ENCODE measurements at regions not wholly inside any gene's neighbourhood (a gene's known extent, or its start where the extent isn't known, plus 50 kb on each side); places are given as distances from the start of the nearest gene placed in this dataset.

DNA sequence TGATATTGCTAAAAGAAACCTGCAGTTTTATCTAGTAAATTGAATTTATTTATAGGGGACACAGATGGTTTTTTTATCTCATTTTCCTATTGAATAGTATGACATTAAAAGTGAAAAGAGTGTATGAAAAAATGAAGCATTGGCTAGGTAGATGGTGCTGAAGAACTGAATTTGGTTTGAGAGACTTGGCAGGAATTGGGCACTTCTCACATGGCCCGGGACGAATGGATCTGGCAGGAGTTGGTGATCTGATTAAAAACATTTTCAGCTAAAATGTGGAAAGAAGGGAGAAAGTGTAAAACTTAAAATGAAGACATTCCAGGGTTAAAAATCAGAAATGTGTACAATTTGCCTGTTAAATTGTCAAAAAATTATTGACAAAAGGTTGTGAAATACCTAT, 1088.5 kb upstream of the PABPC4L start:
- no peak for DNase-seq

DNA sequence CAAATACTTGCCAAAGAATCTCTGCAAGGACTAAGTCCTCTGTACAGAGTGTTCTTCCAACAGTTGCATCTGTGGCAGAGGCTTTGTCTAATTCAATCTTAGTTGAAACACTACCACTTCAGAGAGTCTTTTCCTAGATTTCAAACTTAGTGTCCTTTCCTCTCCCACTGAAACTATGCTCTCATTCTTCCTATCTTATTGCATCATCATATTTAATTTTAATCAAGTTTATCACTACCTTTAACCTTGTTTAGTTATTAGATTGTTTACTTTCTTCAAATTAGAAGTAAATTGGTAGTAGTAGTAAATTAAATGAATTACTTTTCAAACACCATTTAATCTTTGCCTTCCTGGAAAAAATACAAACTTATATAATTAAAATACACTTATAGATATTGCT, 1082.3 kb upstream of the PABPC4L start:
- no peak for DNase-seq

DNA sequence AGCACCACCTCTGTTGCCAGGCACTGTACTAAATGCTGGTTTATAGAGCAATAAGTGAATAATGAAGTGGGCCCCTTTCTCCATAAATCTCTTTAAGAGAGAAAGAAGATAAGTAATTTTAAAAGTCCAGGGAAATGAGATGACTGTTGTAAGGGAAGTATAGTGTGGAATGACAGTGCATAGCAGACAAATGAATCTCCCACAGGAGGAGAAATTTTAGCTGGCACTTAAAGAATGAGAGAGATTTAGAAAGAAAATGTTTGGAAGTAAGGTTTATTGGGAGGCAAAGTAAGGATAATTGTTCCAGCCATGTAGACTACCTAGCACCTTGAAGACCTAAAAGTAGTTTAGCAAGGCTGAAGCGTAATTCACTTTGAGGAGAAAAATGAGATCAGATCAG, 1081.1 kb upstream of the PABPC4L start:
- no peak for DNase-seq

DNA sequence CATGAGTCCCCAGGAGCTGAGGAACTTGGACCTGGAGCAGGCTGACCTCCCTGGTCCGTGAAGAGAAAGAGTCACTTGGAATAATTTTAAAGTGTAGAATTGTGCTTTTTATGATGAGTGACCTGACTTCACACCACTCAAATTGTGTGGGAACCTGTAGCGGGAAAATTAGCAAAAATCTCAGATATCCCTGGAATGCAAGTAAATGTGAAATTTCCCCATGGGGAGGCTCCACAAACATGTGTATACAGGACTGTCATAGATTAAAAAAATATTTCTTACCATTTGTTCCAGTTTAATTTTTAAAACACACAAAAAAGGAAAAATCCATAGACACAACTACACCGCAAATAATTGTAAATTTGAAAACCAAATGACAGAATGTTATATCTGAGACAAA, 1079.6 kb upstream of the PABPC4L start:
- DNase-seq = no peak

DNA sequence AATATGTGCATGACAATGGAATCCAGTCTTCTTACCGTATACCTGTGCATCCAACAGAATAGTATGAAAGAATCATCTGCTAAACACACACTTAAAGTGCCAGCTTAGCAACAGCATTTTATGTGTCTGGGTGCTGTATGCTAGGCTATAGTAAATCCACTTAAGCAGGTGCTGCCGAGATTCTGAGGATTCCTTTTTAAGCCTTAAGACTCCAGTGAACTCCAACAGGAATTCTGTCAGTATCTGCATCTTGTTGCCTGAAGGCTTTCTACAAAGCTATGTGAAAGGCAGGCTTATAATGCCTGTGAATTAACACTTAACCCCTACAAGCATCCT, 1076.4 kb upstream of the PABPC4L start:
- DNase-seq = no peak

DNA sequence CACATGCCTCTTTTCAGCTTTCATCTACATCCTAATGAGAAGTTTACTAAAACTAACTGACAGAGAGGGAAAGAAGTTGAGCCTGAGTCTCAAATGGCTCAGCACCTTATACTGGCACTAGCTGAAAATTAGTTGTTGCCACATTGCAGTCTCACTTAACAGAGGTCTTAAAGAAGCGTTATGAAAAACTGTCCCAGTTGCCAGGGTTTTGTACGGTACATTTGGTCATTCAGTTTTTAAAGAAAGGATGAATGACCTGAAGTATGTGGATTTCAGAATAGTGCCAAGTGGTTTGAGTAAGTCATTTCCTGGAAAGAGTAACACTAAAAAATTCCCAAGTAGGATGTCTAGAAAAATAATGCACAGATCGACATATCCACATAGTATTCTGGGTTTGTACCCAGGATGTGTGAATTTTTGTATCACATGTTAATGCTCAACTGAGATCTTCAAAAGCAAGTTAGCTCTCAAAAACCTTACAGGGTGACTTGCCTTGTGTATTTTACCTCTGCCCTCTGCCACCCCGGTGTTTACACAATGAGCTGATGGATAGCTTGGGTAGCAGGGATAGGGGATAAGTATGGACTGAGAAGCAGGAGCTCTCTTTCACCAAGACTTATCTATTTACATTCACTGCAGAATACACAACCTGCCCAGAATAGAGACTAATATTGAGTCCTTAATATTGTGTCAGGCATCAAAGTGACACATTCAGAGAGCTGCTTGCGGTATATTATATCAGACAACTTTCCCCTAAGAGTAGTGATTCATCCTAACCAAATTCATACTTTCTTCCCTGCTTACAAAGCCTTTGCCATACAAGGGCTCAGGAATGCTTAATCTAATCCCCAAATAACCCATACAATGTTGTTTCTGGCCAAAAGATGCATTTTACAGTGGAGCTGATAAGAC, 1075.7 kb upstream of the PABPC4L start:
- DNase-seq = no peak

DNA sequence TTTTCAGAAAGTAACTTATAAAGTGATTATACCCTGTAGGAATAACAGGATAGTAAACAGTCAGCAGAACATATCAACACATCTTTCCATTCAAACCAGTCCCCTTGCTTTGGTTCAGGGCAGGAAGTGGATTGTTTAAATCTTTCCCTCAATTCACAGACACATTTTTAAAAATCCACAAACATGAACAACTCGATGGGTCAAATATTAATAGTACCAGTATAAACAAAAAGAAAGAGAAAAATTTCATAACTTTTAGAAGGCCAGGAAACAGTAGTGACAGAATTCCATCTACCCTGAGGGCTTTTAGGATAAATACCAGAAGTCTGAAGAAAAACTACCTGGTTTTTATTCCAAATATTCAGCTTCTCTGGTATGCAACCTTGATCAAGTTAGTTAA, 1072.8 kb upstream of the PABPC4L start:
- no peak for DNase-seq

DNA sequence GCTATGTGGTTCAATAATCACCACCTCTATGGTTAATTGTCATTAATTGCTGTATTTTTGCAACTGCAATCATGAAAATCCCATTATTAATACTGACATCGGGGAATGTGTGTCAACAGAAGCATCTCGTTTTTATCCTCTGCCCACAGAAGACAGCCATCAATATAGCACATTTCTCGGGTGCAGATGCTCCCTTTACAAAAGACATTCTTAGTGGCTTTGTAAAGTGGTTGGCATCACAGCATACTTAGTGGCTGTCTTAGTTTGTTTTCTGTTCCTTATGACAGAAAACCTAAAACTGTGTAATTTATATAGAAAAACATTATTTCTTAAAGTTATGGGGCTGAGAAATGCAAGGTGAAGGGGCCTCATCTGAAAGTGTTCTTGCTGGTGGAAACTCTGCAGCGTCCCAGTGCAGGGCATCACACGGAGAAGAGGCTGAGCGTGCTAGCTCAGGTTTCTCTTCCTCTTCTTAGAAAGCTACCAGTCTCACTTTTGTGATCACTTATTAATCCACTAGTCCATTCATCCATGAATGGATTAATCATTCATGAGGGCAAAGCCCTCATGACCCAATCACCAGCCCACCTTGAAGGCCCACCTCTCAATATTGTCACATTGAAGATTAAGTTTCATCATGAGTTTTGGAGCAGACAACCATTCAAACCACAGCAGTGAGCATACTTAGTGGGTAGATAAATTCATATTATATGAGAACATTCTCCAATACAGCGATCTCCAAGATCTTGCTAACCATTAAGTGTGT, 1067.7 kb upstream of the PABPC4L start:
- DNase-seq = no peak

DNA sequence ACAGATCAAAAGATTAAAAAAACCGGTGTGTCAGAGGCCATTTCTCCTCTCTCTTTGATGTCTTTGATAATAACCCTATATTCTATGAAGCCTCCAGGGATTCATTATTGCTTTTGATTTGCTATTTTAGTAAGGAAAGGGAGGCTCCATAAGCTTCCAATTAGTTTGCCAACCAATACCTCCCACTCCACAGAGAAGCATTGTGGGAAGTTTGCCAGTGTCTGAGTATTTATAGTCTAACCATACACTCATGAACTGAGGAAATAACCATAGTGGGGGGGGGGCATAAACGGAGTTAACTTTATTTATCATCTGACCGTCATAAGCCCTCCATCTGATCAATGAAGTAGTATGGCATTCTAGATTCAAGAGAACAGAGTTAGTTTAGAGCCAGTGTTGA, 1066.8 kb upstream of the PABPC4L start:
- DNase-seq = no peak

DNA sequence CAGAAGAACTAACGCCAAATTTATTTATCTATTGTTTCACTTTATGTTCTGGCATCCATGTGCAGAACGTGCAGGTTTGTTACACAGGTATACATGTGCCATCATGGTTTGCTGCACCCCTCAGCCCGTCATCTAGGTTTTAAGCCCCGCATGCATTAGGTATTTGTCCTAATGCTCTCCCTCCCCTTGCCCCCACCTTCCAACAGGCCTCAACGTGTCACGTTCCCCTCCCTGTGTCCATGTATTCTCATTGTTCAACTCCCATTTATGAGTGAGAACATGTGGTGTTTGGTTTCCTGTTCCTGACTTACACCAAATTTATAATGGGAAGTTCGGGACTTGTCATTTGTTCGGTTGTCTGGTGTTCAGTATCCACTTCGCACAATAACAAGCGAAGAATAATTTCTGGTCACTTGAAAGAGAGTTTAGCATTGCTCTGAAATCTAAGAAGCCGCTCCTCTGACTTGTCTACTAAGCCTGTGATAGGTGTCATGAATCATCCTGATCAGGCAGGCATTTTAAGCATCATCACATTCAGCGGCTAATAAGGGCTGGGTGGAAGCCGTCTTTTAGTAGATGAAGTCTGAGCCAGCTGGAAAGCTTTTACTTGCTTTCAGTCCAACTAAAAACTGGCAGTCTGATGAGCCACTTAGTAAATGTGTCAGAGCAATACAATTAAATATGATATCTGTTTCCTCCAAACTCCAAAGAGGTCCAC, 1065.7 kb upstream of the PABPC4L start:
- DNase-seq = no peak

DNA sequence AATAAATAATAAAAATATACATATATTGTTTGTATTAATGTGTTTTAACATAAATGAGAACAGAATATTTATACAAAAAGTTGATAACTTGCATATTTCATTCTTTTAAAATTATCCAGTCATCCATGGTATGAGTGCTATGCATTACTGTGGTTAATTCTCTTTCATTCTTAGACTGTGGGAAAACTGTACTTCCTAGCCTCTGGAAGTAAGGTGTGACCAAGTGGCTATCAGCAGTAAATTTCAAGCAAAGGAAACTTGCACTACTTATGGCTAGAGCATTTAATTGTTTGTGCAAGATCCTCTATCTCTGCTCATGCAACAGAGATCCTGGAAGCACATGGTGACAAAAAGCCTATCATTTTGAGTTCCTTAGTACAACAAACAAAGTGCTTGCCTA, 1054.5 kb upstream of the PABPC4L start:
- no peak for DNase-seq

DNA sequence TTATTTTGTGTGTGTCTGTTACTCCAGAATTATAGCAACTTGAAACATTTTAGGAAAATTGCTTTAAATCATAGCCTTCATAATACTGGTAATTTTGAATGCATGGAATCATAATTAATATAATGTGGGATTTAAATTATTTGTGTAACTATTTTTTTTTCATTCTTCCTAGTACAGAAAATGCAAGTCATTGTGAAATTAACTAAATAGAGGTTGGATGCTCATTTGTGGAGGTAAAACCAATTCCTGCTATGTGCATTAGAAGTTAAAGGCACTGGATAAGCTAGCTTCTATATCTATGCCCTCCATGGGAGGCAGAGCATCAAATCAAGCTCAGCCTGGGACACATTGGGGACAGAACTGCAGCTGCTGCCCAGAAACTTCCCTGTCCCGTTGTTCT, 1048.5 kb upstream of the PABPC4L start:
- no peak for DNase-seq

DNA sequence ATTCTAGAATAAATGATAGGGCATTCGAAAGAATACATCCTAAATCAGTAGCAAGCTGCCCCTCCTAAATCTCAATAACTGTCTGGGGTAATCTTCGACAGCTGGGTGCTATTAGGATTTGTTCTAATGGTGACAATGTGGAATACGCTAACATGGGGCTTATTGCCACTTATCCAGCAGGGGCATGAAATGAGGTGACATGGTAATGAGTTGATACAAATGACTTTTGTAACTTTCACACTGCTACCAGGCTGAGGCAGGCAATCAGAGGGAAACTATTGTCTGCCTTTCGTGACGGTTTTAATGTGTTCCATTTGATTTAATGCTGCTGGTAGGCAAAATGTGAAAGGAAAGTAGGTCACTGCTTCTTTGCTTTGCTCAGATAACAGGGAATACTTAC, 1047.4 kb upstream of the PABPC4L start:
- DNase-seq = no peak

DNA sequence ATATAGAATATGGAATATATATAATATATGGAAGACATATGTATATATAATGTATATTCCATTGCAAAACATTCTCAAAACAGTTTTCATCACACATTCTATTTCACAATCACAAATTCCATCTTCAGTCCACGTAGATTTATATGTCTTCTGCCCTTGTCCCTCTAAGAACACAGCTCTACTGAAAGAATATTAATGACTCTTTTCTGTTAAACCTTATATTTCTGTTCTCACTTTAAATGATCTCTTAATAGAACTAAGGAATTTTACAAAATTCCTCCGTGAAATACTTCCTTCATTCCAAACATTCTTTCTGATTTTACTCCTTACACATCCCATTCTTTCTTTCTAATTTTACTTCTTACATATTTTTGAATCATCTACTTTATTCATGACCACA, 1043.1 kb upstream of the PABPC4L start:
- DNase-seq = no peak

DNA sequence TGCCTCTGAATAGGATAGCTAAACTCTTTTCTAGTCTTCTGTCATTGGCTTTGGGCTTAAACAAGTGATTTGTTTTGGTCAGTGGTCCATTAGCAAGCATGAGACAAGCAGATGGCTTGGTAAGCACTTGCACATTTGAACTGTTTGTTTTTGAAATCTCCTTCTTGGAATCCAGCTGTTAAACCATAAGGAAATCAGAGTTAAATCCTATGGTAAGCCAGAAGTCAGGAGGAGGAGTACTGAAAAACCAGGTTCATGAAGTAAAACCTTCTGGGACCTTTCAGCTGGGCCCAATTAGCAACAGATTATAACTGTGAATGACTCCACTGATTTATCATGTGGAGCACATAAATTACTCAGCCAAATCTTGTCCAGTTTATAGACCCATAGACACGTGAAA, 1042.5 kb upstream of the PABPC4L start:
- DNase-seq = no peak

DNA sequence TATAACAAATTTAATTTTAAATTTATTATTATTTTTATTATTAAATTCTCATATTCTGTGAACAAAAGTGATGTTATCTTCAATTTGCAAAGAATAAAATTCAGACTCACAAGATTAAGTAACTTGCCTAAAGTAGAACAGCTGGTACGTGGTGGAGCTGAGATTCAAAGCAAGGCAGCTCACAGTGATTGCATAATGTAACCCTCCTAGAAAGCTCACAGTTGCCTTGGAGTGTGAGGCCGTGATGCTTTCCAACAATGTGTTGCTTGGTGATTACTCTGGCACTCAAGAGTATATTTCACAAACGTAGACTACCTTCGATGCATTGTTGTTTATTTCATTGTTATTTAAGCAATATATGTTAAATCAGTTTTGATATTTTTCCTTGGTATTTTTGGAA, 1039.2 kb upstream of the PABPC4L start:
- DNase-seq = no peak

DNA sequence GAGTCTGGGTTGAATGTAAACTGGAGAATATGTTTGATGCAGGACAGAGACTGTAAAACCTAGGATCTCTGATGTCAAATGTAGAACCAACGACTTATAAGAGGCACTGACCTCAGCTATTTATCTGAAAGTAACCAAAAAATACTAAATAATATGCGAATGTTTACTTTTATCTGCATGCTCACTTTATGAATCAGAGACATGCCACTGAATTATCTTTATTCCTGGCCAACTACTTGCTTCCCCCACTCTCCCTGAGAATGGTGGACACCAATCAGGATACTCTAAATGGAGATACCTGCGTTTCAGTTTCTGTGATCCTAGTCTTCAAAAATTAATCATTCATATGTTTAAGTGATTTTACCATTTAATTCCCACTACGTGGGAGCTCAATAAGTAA, 1038.4 kb upstream of the PABPC4L start:
- no peak for DNase-seq

DNA sequence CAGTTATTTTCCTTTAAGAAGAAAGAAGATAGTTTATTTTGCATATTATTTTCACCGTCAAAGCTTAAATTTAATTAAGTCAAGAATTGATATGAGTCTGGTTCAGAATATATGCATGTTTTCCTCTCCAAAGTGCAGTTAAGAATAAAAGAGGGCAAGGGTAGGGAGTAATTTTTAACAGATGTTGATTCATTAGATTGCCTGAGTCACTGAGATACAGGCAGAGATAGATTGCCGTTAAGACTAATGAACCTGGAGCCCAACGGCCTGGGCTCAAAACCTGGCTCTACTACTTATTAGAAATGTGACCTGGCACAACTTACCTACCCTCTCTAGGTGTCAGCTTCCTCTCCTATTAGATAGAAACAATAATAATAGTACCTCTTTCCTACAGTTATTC, 1037.4 kb upstream of the PABPC4L start:
- DNase-seq = no peak

DNA sequence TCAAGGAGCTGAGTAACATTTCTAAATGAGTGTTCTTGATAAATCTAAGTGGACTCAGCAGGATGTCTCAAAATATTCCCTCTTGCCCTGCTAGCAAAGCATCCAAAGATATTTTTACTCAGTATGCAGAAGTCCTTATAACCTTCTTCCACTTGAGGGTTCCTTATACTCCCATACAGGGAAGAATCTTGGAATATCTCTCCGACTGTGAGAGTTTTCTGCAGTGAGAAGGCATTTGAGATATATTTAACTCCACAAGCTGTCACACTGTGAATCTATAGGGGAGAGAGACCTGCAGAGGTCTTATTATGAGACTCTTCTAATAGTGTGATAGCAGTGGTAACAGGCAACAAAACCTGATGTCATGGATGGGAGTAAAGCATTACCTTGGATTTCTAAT, 1034.5 kb upstream of the PABPC4L start:
- DNase-seq = no peak

DNA sequence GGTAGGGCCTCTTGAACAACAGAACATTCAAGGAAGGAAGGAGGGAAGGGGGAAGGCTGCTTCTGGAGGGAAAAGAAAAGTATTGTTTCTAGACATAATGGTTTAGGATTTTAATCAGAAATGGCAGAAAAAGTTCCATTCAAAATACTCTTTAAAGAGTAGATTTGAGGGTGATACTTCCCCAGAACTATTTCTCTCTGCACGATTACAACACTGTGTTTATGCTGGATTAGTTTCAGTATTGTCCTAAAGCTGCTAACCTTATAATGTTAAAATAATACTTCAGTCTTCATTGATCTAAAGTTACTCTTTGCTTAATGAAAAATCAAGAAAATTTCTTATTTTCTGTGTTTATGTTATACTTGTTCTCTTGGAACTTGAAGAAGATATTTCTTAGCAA, 1026.3 kb upstream of the PABPC4L start:
- no peak for DNase-seq

DNA sequence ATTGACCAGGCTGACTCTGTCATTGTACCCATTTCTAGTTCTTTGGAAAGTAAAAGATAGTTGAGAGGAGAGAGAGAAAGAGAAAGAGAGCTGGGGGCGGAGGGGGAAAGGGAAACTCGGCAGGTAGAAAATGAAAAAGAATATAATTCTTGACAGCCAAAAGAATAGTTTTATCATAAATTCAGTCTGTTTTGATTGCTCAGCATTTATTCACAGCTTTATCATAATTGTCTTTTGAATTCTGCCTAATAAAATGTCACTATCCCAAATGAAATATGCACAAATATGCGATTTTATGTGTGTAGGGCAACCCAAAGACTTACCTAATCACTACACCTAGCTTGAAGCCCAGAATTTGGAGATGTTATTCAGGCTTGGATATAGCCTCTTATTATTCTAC, 1024.0 kb upstream of the PABPC4L start:
- no peak for DNase-seq

DNA sequence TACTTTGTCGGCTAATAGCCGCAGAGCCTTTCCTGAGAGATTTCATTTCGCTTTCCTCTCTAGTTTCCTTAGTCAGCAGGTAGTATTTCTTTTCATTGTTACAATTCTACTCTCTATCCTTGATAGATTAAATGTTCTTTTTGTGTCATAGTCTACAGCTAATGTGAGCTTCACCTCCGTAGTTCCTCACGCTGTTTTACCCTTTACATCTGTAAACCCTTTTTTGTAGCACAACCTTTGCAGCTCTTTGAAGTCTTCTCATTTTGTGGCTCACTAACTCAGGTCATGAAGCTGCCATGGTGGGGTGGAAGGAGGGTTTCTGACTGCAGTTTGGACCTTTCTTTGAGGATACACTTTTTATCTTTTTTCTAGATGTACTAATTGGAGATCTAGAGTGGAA, 1008.8 kb upstream of the PABPC4L start:
- DNase-seq = no peak

DNA sequence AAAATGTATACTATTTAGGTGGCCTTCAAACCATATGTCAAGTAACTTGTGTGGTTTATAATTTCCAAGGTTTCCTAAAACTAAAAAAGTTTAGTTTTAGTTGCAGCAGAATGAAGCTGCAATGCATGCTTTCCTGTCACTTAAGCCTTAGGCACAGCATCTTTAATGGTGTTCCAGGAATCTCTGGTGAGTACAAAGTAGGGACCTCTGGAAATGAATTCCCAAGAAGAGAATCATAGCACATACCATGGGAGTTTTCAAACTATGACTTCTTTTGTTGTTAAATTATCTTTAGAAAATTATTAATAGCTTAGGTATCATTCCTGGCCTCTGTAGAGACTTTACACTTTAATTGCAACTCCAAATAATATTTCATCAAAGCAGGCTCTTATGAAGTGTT, 1005.9 kb upstream of the PABPC4L start:
- no peak for DNase-seq

DNA sequence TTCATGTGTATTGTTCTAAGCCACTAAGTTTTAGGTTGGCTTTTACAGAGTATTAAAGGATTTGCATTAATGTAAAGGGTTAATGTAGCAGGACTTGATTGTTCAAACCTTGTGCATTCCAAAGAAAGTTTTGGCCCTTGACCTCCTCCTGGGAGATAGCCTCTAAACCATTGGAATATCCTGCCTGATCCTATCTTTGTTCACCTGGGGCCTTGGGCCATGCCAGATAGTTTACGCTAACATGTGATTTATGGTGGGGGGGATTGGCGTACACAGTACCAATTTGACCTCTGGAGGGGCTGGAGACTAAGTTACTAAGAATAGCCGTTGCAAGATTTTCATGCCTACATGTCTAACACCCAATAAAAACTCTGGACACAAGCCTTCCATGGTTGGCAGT, 1002.7 kb upstream of the PABPC4L start:
- DNase-seq = no peak

Measured in SHP77 treated with DMSO at 0.1 percent for 48 hours (cell line).